NOMO-1 treated with dmso at 0.1 percent for 144 hours (cell line): ENCODE measurements at regions not wholly inside any gene's neighbourhood (a gene's known extent, or its start where the extent isn't known, plus 50 kb on each side); places are given as distances from the start of the nearest gene placed in this dataset.
"Not testable (repeated sequence)": the region's sequence is repeated elsewhere in the genome, so short reads cannot be mapped to it uniquely, and the experiment has no call there.

Source experiments
- DNase-seq: peaks from one replicate; lab custom pipeline; 2025; ENCODE audit not compliant: unreplicated experiment; lab: John Stamatoyannopoulos, UW

DNA sequence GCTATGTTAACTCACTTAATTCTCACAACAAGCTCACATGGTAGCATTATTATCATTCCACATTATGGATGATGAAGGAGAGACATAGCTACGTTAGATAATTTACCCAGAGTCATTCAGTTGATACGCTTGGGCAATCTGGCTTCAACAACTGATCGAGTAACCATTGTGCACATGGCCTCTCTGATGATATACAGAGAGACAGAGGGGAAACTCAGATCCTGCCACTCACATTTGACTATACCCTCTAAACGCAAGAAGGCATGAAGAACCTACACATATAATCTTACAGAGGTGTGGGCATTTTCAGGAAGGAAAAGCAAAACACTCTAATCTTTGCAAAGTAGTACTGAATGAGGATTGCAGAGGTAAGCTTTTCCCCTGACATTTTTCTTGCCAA is 360.1 kb downstream of the BARHL2 start:
- no peak for DNase-seq

- DNase-seq = no peak
These were observed 361.0 kb downstream of the BARHL2 start for GRCh38 chr1:90356101-90356500.

DNA sequence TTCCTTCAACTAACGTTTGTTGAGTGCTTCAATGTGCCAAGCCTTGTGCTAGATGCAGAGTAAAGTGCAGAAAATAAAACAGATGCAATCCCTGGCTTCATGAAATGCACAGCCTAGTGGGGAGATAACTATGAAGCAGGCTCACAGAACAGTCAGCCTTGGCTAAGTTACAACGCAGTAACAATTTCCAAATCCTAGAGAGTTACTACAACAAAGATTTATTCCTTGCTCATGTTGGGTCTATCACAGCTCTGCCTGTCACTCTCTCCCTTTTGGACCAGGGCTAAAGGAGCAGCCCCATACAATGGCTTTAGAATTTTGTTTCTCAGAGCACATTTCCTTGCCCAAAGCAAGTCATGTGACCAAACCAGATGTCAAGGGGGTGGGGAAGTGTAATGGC is 359.8 kb downstream of the ZNF326 start:
- no peak for DNase-seq

DNA sequence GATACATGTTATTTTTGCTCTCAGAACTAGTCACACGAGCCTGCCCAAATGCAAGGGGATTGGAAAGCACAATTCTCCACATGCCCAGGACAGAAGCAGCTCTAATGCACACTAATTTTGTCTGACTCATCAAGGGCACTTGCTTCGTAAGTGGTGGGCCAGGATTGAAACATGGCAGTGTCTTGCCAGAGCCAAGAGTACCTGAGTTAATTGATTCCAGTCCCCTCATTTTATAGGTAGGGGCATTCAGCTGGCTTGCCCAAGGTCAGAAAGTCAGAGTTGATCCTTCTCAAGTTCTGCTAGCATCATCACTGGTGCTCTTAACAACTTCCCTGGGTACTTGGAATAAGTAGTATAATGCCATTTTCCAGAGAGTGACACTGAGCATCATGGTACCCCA is 356.1 kb downstream of the ZNF326 start:
- no peak for DNase-seq

GRCh38 chr1:90349510-90349909 is 354.6 kb downstream of the ZNF326 start:
- DNase-seq = no peak

DNA sequence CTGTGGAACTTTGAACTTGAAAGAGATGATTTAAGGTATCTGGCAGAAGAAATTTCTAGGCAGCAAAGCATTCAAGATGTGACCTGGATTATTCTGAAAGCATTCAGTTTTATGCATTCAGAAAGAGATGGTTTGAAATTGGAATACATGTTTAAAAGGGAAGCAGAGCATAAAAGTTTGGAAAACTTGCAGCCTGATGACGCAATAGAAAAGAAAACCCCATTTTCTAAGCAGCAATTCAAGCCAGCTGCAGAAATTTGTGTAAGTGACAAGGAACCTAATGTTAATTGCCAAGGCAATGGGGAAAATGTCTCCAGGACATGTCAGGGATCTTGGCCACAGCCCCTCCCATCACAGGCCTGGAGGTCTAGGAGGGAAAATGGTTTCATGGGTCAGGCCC is 354.0 kb downstream of the ZNF326 start:
- no peak for DNase-seq

DNA sequence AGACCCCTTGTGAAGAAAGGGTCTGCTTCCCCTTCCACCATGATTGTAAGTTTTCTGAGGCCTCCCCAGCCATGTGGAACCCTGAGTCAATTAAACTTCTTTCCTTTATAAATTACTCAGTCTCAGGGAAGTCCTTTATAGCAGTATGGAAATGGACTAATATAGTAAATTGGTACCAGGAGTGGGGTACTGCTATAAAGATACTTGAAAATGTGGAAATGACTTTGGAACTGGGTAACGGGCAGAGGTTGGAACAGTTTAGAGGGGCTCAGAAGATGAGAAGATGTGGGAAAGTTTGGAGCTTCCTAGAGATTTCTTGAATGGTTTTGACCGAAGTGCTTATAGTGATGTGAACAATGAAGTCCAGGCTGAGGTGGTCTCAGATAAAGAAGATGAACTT is 353.5 kb downstream of the ZNF326 start:
- not testable (repeated sequence) for DNase-seq

- peak; percentile 54 for DNase-seq
These were observed 352.5 kb downstream of the ZNF326 start for GRCh38 chr1:90347366-90347765.

DNA sequence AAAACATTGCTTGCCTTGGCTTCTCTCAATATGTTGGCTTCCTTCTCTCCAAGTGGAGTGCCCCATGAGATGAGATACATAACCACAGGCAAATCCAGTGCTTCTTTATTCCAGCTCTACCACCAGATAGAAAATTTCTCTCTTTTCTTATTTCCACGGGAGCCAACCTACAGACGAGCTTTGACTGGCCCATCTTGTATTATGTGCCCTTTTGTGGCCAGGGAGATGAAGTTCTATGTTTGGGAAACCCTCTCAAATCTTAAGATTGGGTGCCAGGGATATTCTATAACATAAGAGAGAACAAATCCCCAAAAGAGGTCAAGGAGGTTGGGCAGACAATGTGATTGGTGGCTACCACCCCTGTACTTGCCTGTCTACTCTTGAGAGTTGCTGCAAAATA is 351.8 kb downstream of the ZNF326 start:
- no peak for DNase-seq

GRCh38 chr1:90346349-90346748 is 351.4 kb downstream of the ZNF326 start:
- DNase-seq = no peak

GRCh38 chr1:90344963-90345730 is 350.2 kb downstream of the ZNF326 start:
- DNase-seq = no peak

GRCh38 chr1:90341516-90341915 is 346.6 kb downstream of the ZNF326 start:
- DNase-seq = no peak

- no peak for DNase-seq
These were observed 345.7 kb downstream of the ZNF326 start for GRCh38 chr1:90340606-90341005.

- DNase-seq = no peak
These were observed 344.9 kb downstream of the ZNF326 start for GRCh38 chr1:90339811-90340210.

- no peak for DNase-seq
These were observed 341.8 kb downstream of the ZNF326 start for GRCh38 chr1:90336552-90337324.

DNA sequence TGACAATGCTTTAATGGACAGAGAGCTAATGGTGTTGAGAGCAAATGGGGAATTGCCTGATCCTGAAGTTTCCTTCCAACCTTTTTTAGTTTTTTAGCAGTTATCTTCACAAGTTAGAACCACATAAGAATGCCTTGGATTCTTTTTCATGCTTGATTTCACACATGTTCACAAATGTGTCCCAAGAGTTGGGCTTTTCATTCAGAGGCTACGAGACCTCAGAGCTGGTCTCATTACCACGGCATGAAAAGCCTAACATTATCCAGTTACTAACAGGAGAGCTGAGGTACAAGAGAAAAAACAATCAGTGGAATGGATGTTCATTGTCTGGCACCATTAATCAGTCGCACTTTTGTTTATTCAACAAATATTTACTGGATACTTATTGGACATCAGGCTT is 340.6 kb downstream of the ZNF326 start:
- no peak for DNase-seq

- no peak for DNase-seq
These were observed 339.2 kb downstream of the ZNF326 start for GRCh38 chr1:90334137-90334536.

GRCh38 chr1:90325168-90325567 is 330.3 kb downstream of the ZNF326 start:
- DNase-seq = peak; percentile 30

DNA sequence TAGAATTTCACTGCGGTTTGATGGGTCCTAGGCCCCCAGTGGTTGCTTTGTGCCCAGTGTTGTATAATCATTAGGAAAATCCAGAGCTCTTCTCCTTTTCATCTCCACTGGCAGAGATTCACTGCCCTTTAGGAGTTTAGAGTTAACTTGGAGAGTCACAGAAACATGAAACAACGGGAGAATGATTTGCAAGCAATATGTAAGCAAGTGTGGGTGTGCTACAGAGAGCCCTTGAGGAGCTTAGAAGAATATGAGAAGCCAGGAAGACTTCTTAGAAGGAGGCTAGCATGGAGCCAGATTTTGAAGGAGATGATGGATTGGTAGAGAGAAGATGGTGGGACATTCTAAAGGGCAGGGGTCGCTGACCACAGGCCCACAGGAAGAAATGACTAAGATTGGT is 327.3 kb downstream of the ZNF326 start:
- no peak for DNase-seq

DNA sequence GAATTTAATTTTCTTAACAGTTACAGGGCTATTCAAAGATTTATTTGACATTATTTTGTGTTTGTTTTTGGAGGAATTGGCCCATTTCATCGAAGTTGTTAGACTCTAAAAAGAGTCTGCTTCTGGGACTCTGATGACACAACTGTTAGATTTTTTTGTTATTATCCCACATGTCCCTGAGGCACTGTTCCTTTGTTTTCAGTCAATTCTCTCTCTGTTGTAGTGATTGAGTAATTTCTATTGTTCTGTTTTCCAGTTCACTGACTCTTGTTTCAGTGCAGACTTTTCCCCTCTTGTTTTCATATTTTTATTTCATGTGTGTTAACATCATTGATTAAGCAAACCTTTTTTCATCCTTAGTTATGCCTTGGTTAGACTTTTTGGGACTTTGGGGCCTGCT is 325.0 kb downstream of the ZNF326 start:
- no peak for DNase-seq

- DNase-seq = no peak
These were observed 323.5 kb downstream of the ZNF326 start for GRCh38 chr1:90318431-90318830.

GRCh38 chr1:90317628-90318027 is 322.7 kb downstream of the ZNF326 start:
- DNase-seq = no peak

- no peak for DNase-seq
These were observed 319.6 kb downstream of the ZNF326 start for GRCh38 chr1:90314533-90314932.
